Ovary (tissue), 7 donors: ENCODE measurements at regions not wholly inside any gene's neighbourhood (a gene's known extent, or its start where the extent isn't known, plus 50 kb on each side); places are given as distances from the start of the nearest gene placed in this dataset.

Experiments used
- DNase-seq, 5 donors: peaks; one replicate each; pipeline ENCODE4 v3.0.0-alpha.2; 2019 to 2020
- H3K27ac ChIP-seq, 2 donors: fragments of 200-600 bp; one replicate each; pipeline versions ENCODE4 v1.5.1 to v1.8.0; 2019 to 2022
- H3K27me3 ChIP-seq: fragments of 200-600 bp; one replicate; pipeline ENCODE4 v1.8.0; 2022
- H3K36me3 ChIP-seq: fragments of 200-600 bp; sonication (generic); one replicate; pipeline ENCODE4 v1.5.1; 2019
- H3K4me1 ChIP-seq: one replicate; pipeline ENCODE4 v1.8.1; 2013; ENCODE audit warnings: mild to moderate bottlenecking, moderate library complexity; ENCODE audit not compliant: insufficient read depth
- H3K4me3 ChIP-seq: fragments of 200-600 bp; sonication (generic); one replicate; pipeline ENCODE4 v1.5.1; 2017
- H3K9me3 ChIP-seq, 2 donors: fragments of 200-600 bp in 1 of 2; sonication (generic) in 1 of 2; one replicate each; pipeline versions ENCODE4 v1.5.1 to v1.8.1; 2013 to 2019; ENCODE audit warnings: mild to moderate bottlenecking in 1 of 2, moderate library complexity in 1 of 2
- CTCF ChIP-seq, 3 donors: fragments of 450-650 bp in 2 of 3; fragments of 200-600 bp in 1 of 3; IDR thresholded peaks; one replicate each; pipeline versions ENCODE4 v1.5.1 to v1.8.0; 2016 to 2022; ENCODE audit warnings: antibody characterized with exemption in 3 of 3, mild to moderate bottlenecking in 1 of 3
- EP300 ChIP-seq: sonication (generic); formaldehyde crosslinking; IDR thresholded peaks from one replicate; pipeline ENCODE4 v1.6.1; 2017; ENCODE audit warnings: antibody characterized with exemption
- POLR2A ChIP-seq: fragments of 450-650 bp; IDR thresholded peaks from one replicate; pipeline ENCODE4 v1.6.1; 2017; ENCODE audit warnings: antibody characterized with exemption, mild to moderate bottlenecking, moderate library complexity
- WGBS, 3 donors: extraction: QIAGEN DNeasy Blood & Tissue Kit in 1 of 3; methylation state at CpG; one replicate each; pipeline versions ENCODE4 v1.1.5 to v1.1.7; 2013 to 2017; 5-methylcytosine and 5-hydroxymethylcytosine counted together
- intact Hi-C, 4 donors: fragments of 100-400 bp; cut with DNase I; formaldehyde crosslinking; loops; one replicate each; pipeline versions ENCODE4 v1.11.0 to v1.15.1; 2022 to 2023
- donor health status: DM: no; HTN: no; CAD: no; lungs with moderate emphysema.
- donor health status: DM: no; HTN: no; CAD: no.
- donor health status: Bipolar disorder and iron deficiency.
- donor health status: DM: no; HTN: no; CAD: no.
- donor health status: DM: yes; HTN: yes; CAD: no.

DNA sequence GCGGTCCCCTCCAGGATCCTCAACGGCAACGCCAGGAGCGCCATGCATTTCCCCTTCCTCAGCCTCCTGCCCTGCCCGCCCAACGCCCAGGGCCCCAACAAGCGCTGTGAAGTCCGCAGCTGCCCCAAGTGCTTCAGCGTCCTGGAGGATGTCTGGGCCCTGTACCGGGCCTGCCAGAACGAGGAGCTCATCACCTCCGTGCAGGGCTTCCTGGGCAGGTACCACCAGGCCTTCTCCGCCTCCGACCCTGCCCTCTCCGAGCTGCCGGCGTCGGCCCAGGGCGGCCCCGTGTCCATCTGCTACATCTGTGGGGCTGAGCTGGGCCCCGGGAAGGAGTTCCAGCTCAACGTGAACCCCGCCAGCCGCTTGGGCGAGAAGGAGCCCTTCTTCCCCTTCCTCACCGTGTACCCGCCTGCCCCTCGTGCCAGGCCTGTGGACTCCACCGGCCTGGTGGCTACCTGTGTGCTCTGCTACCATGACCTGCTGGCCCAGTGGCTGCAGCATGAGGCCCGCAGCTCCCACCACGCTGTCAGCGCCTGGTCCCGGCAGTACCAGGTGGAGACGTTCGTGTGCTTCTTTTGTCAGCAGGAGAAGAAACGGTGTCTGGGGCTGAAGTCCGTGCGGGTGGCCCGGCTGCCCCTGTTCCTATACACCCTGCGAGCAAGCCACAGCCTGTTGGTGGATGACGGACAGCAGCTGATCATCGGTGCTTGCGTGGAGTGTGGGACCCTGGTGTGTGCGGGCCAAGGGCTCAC, 58.9 kb upstream of the CIBAR2 start:
- H3K36me3 ChIP-seq = no peaks in the 10 kb centered on the region
- no peaks in the 10 kb centered on the region for H3K27me3 ChIP-seq
- peak in 1 of 5 donors; percentile 57 for DNase-seq
- TF ChIP-seq EP300 (no peak), POLR2A (no peak), CTCF (IDR thresholded peaks at IDR 0.05) (no peak)
- peaks cover 29% of the 10 kb centered on the region for H3K4me1 ChIP-seq
- intact Hi-C loops = loop anchor here (5.0 to 10.0 kb wide), 4 partner anchors 44 to 66 kb away; no protein-coding TSS in a partner anchor
- H3K27ac ChIP-seq = peak overlapping the region in 1 of 2 donors; percentile 8
- peak overlapping the region; percentile 6 for H3K4me3 ChIP-seq
- WGBS, 3 donors = 28 to 60% (median 45%) methylated on average over 44 of the region's 44 CpGs
- no peaks in the 10 kb centered on the region for H3K9me3 ChIP-seq

GRCh38 chr16:85171759-85172454, 59.6 kb upstream of the CIBAR2 start:
- 10 to 29% (median 19%) methylated on average over 21 of the region's 21 CpGs for WGBS, 3 donors
- intact Hi-C loops = loop anchor here (5.0 to 10.0 kb wide), 4 partner anchors 45 to 65 kb away; no protein-coding TSS in a partner anchor
- Histone ChIP-seq H3K27me3 (no peaks in the 10 kb centered on the region), H3K27ac (peak overlapping the region; percentile 8 to 18), H3K4me3 (peak overlapping the region; percentile 6), H3K4me1 (peaks cover 36% of the 10 kb centered on the region), H3K36me3 (no peaks in the 10 kb centered on the region), H3K9me3 (no peaks in the 10 kb centered on the region)
- peak in 1 of 5 donors; percentile 44 for DNase-seq
- TF ChIP-seq EP300 = no peak
- no peak for TF ChIP-seq CTCF (IDR thresholded peaks at IDR 0.05)
- no peak for TF ChIP-seq POLR2A

DNA sequence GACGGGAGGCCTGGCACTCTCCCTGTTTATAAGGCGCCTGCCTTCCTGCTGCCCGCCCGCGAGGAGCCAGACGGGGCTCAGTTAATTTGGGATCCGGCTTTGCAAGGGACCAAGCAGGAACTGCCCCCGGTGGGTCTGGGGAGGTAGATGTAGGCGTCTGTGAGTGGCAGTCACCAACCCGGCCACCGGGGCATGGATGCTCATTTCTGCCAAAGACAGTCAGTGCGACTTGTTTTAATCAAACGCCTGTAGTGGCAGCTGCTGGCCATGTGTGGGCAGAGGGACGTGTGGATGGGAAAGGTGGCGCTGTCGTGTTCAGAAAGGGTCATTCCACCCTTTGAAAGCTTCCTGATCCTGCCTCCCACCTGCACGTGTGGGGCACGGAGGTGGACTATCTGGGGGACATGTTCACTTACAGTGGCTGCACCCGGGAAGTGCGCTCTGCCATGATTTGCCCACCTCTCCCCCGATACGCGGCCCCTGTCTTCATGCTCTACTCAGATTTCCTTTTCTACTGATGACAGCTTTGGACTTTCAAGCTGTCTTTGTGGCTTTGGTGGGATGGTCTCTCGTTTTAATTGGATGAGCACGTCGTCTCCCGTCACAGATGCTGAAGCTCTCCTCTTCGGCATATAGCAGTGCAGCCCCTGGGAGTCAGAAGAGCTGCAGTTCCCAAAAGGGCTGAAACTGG, 60.3 kb upstream of the CIBAR2 start:
- Histone ChIP-seq H3K4me1 (peaks cover 36% of the 10 kb centered on the region), H3K36me3 (no peaks in the 10 kb centered on the region), H3K27ac (peak overlapping the region in 1 of 2 donors; percentile 18), H3K27me3 (no peaks in the 10 kb centered on the region), H3K4me3 (peak overlapping the region; percentile 6), H3K9me3 (no peaks in the 10 kb centered on the region)
- intact Hi-C loops = loop anchor here (5.0 to 10.0 kb wide), 4 partner anchors 45 to 65 kb away; no protein-coding TSS in a partner anchor
- WGBS, 3 donors = 11 to 46% (median 18%) methylated on average over 27 to 28 of the region's 28 CpGs
- DNase-seq = peak in 1 of 5 donors; percentile 50
- TF ChIP-seq EP300 = no peak
- no peak for TF ChIP-seq POLR2A
- TF ChIP-seq CTCF (IDR thresholded peaks at IDR 0.05) = no peak
